Ascending aorta (tissue), 2 donors: ENCODE measurements at regions not wholly inside any gene's neighbourhood (a gene's known extent, or its start where the extent isn't known, plus 50 kb on each side); places are given as distances from the start of the nearest gene placed in this dataset.
A peak's percentile ranks its signal among the peaks of the same experiment; 100 is the strongest.

Experiments
- DNase-seq, 2 donors: peaks; one replicate each; pipeline ENCODE4 v3.0.0-alpha.2; 2019; ENCODE audit warnings: low spot score in 2 of 2
- H3K27ac ChIP-seq, 2 donors: fragments of 200-600 bp; sonication (generic); one replicate each; pipeline ENCODE4 v1.5.1; 2016 to 2017; ENCODE audit warnings: mild to moderate bottlenecking in 1 of 2
- H3K27me3 ChIP-seq: fragments of 200-600 bp; sonication (generic); one replicate; pipeline ENCODE4 v1.5.1; 2017
- H3K36me3 ChIP-seq, 2 donors: fragments of 200-600 bp; sonication (generic); one replicate each; pipeline ENCODE4 v1.5.1; 2016
- H3K4me1 ChIP-seq, 2 donors: fragments of 200-600 bp; sonication (generic); one replicate each; pipeline ENCODE4 v1.5.1; 2016 to 2017; ENCODE audit warnings: mild to moderate bottlenecking in 1 of 2
- H3K4me3 ChIP-seq, 2 donors: fragments of 200-600 bp; sonication (generic); one replicate each; pipeline ENCODE4 v1.5.1; 2016 to 2017; ENCODE audit warnings: mild to moderate bottlenecking in 1 of 2
- H3K9me3 ChIP-seq, 2 donors: fragments of 200-600 bp; sonication (generic); one replicate each; pipeline ENCODE4 v1.5.1; 2016
- CTCF ChIP-seq, 3 experiments: fragments of 200-600 bp in 2 of 3; fragments of 450-650 bp in 1 of 3; sonication (generic) in 2 of 3; IDR thresholded peaks; one replicate each; pipeline ENCODE4 v1.5.1; 2016 to 2019; ENCODE audit warnings: antibody characterized with exemption in 3 of 3, mild to moderate bottlenecking in 1 of 3, moderate library complexity in 1 of 3
- intact Hi-C: fragments of 100-400 bp; cut with DNase I; formaldehyde crosslinking; loops from one replicate; pipeline ENCODE4 v1.15.1; 2023

DNA sequence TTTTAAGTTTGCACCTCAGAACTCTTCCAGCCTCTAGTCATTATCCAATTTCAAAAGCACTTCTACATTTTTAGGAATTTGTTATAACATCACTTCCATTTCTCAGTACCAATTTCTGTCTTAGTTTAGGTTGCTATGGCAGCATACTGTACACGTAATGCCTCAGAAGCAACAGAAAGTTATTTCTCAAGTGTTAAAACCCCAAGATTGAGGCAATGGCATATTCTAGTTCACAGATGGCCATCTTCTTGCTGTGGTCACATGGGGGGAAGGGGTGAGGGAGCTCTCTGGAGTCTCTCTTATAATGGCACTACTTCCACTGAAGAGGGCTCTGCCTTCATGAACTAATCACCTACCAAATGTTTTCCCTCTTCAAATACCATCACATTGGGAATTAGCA lies 220.3 kb upstream of the CTSO start:
- H3K27ac ChIP-seq, result no peak overlapping the region
- H3K9me3 ChIP-seq, result no peaks in the 10 kb centered on the region
- intact Hi-C loops, result no loop called here
- no peaks in the 10 kb centered on the region for H3K4me1 ChIP-seq
- no peaks in the 10 kb centered on the region for H3K36me3 ChIP-seq
- no peak overlapping the region for H3K4me3 ChIP-seq
- DNase-seq, result no peak
- no peaks in the 10 kb centered on the region for H3K27me3 ChIP-seq
- no peak for TF ChIP-seq CTCF (IDR thresholded peaks at IDR 0.05)

DNA sequence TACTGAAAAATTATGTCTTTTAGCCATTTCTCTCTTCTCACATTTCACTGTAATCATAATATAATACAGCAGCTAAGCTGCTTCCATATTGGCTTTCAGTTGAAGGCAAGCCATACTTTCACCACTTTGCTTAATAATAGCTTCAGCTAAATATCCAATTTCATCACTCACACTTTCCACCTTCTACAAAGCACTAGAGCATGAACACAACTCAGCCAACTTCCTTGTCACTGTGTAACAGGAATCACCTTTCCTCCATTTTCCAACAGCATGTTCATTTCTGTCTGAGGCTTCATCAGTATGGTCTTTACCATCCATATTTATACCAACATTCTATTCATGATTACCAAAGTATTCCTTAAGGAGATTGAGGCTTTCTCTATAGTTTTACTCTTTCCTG lies 219.8 kb upstream of the CTSO start:
- intact Hi-C loops, result no loop called here
- H3K9me3 ChIP-seq, result no peaks in the 10 kb centered on the region
- H3K27me3 ChIP-seq, result no peaks in the 10 kb centered on the region
- TF ChIP-seq CTCF (IDR thresholded peaks at IDR 0.05), result no peak
- no peaks in the 10 kb centered on the region for H3K36me3 ChIP-seq
- no peaks in the 10 kb centered on the region for H3K4me1 ChIP-seq
- no peak overlapping the region for H3K27ac ChIP-seq
- no peak for DNase-seq
- H3K4me3 ChIP-seq, result no peak overlapping the region

DNA sequence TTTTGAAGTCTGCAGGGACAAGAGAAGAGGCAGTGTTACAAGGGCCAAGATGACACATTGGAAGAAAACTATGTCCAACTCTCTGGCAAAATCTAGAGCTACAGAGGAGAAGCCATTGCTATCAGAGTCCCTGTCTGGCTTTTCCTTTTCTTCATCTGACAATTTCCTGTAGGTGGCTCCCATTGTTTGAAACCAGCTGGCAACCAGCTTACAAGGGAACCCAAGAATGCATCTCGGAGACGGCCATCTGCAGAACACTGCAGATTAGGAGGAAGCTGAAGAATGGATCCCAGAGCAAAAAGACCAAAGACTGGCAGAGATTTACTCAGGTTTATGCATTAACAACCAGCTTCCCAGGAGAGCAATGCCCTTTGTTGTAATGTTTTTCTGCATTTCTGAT lies 216.2 kb upstream of the CTSO start:
- H3K4me1 ChIP-seq, result no peaks in the 10 kb centered on the region
- TF ChIP-seq CTCF (IDR thresholded peaks at IDR 0.05), result no peak
- no peaks in the 10 kb centered on the region for H3K9me3 ChIP-seq
- no peak for DNase-seq
- H3K36me3 ChIP-seq, result no peaks in the 10 kb centered on the region
- intact Hi-C loops, result no loop called here
- no peak overlapping the region for H3K4me3 ChIP-seq
- H3K27ac ChIP-seq, result no peak overlapping the region
- no peaks in the 10 kb centered on the region for H3K27me3 ChIP-seq

GRCh38 chr4:156169011-156169410 lies 215.3 kb upstream of the CTSO start:
- intact Hi-C loops, result no loop called here
- no peak overlapping the region for H3K27ac ChIP-seq
- no peaks in the 10 kb centered on the region for H3K4me1 ChIP-seq
- H3K4me3 ChIP-seq, result no peak overlapping the region
- no peaks in the 10 kb centered on the region for H3K9me3 ChIP-seq
- peak in 2 of 3 experiments; percentile 9 to 44 for TF ChIP-seq CTCF (IDR thresholded peaks at IDR 0.05)
- no peaks in the 10 kb centered on the region for H3K36me3 ChIP-seq
- no peaks in the 10 kb centered on the region for H3K27me3 ChIP-seq
- peak; percentile 8 to 65 for DNase-seq

DNA sequence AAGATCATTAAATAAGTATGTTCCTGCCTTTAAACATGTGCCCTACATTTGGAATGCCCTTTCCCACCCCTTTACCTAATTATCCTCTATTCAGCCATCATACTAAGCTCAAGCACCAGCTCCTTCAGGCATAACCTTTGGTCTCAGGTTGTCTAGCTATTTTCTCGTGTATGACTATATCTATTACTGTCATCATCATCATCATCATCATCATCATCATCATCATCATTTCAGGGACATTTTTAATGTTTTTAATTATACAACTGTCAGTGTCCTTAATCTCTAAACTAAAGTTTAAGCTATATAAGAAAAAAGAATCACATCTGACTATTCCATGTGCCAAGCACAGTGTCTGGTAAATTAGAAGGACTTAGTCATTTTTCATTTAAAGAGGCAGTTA lies 214.6 kb upstream of the CTSO start:
- DNase-seq, result no peak
- H3K36me3 ChIP-seq, result no peaks in the 10 kb centered on the region
- H3K27me3 ChIP-seq, result no peaks in the 10 kb centered on the region
- no peak overlapping the region for H3K4me3 ChIP-seq
- no peak overlapping the region for H3K27ac ChIP-seq
- H3K4me1 ChIP-seq, result no peaks in the 10 kb centered on the region
- H3K9me3 ChIP-seq, result no peaks in the 10 kb centered on the region
- TF ChIP-seq CTCF (IDR thresholded peaks at IDR 0.05), result no peak
- intact Hi-C loops, result no loop called here

- intact Hi-C loops, result no loop called here
- no peak for DNase-seq
- Histone ChIP-seq H3K4me3 (no peak overlapping the region), H3K27ac (no peak overlapping the region), H3K4me1 (no peaks in the 10 kb centered on the region), H3K9me3 (no peaks in the 10 kb centered on the region), H3K27me3 (no peaks in the 10 kb centered on the region), H3K36me3 (no peaks in the 10 kb centered on the region)
- no peak for TF ChIP-seq CTCF (IDR thresholded peaks at IDR 0.05)
Measured at GRCh38 chr4:156158747-156159146, 205.1 kb upstream of the CTSO start.
